C1 segment of cervical spinal cord (tissue), 14 donors: ENCODE measurements at regions not wholly inside any gene's neighbourhood (a gene's known extent, or its start where the extent isn't known, plus 50 kb on each side); places are given as distances from the start of the nearest gene placed in this dataset.
"Not testable (repeated sequence)": the region's sequence is repeated elsewhere in the genome, so short reads cannot be mapped to it uniquely, and the experiment has no call there.

Experiments used
- DNase-seq, 14 donors: peaks; one replicate each; lab custom pipeline; 2025; lab: John Stamatoyannopoulos, UW

- DNase-seq: no peak
These were observed 1084.7 kb upstream of the LRRTM1 start for GRCh38 chr2:81389203-81389602.

- no peak for DNase-seq
These were observed 1059.2 kb upstream of the LRRTM1 start for GRCh38 chr2:81363800-81364199.

- DNase-seq: not testable (repeated sequence)
These were observed 1057.9 kb upstream of the LRRTM1 start for GRCh38 chr2:81362468-81362867.

GRCh38 chr2:81355436-81355835, 1050.9 kb upstream of the LRRTM1 start:
- DNase-seq: no peak

- DNase-seq: no peak
These were observed 1029.5 kb upstream of the LRRTM1 start for GRCh38 chr2:81334046-81334445.

- DNase-seq: no peak
These were observed 1024.4 kb upstream of the LRRTM1 start for GRCh38 chr2:81328968-81329367.

GRCh38 chr2:81327911-81328310, 1023.4 kb upstream of the LRRTM1 start:
- DNase-seq: peak in 1 of 14 donors; percentile 26

GRCh38 chr2:81324046-81324445, 1019.5 kb upstream of the LRRTM1 start:
- no peak for DNase-seq

GRCh38 chr2:81304154-81304830, 999.7 kb upstream of the LRRTM1 start:
- DNase-seq: no peak

GRCh38 chr2:81303321-81303720, 998.8 kb upstream of the LRRTM1 start:
- DNase-seq: no peak

GRCh38 chr2:81299841-81300240, 995.3 kb upstream of the LRRTM1 start:
- DNase-seq: no peak

GRCh38 chr2:81290846-81291245, 986.3 kb upstream of the LRRTM1 start:
- DNase-seq: no peak

GRCh38 chr2:81283081-81283480, 978.5 kb upstream of the LRRTM1 start:
- no peak for DNase-seq

GRCh38 chr2:81282151-81282769, 977.7 kb upstream of the LRRTM1 start:
- DNase-seq: no peak

GRCh38 chr2:81276595-81276994, 972.0 kb upstream of the LRRTM1 start:
- DNase-seq: no peak

GRCh38 chr2:81266106-81266505, 961.6 kb upstream of the LRRTM1 start:
- DNase-seq: no peak

- DNase-seq: no peak
These were observed 959.4 kb upstream of the LRRTM1 start for GRCh38 chr2:81263989-81264388.

- DNase-seq: no peak
These were observed 955.8 kb upstream of the LRRTM1 start for GRCh38 chr2:81260320-81260719.

GRCh38 chr2:81250270-81250669, 945.7 kb upstream of the LRRTM1 start:
- DNase-seq: no peak

- no peak for DNase-seq
These were observed 944.6 kb upstream of the LRRTM1 start for GRCh38 chr2:81249152-81249551.

- no peak for DNase-seq
These were observed 943.1 kb upstream of the LRRTM1 start for GRCh38 chr2:81247648-81248047.

GRCh38 chr2:81242501-81242900, 937.9 kb upstream of the LRRTM1 start:
- no peak for DNase-seq

- DNase-seq: no peak
These were observed 933.9 kb upstream of the LRRTM1 start for GRCh38 chr2:81238462-81238861.

GRCh38 chr2:81235601-81236000, 931.0 kb upstream of the LRRTM1 start:
- DNase-seq: no peak
